ENCODE measurements at regions not wholly inside any gene's neighbourhood (a gene's known extent, or its start where the extent isn't known, plus 50 kb on each side); places are given as distances from the start of the nearest gene placed in this dataset.

GRCh38 chr9:551986-552929, 289.2 kb upstream of the DMRT1 start:
- no peak for DNase-seq

DNA sequence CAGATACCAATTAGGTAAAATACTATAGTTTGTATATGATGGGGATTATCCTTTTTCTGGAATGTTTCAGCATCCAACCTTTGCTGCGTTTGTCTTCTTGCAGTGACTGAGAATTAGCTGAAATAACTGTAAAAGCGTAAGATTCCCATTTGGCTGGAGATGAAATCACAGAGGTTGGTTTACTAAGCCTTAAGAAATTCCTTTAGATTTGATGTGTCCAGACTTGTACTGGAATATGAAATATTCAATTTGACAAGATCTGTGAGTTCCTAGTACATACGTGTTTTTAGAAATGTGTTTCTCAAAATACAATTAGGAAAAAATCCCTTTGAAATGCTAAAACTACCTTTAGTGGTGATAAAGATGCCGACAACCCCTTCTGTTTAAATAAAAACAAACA, 286.0 kb upstream of the DMRT1 start:
- no peak for DNase-seq

DNA sequence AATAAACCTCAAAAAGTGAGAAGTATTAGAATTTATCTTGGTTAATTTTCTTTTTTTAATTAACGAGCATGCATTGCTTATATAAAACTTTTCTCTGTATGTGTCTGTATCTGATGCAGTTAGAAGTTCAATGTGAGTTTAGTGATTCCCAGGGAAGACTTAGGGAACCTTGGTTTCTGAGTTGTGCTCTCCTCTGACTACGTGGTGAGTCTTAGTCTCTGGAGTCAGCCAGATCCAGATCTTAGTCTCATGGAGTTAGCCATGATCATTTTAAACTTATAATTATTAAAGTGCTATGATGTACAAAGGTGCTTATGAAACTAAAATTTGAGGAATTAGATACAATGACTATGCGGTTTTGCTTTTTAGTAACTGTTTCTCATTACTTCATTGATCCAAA, 285.3 kb upstream of the DMRT1 start:
- DNase-seq: no peak

- DNase-seq: no peak
Measured at GRCh38 chr9:556675-557074, 284.8 kb upstream of the DMRT1 start.

- DNase-seq: no peak
Measured at GRCh38 chr9:557601-558201, 283.8 kb upstream of the DMRT1 start.

- DNase-seq: no peak
Measured at GRCh38 chr9:561427-561826, 280.1 kb upstream of the DMRT1 start.

- DNase-seq: no peak
Measured at GRCh38 chr9:563200-563599, 278.3 kb upstream of the DMRT1 start.

- DNase-seq: no peak
Measured at GRCh38 chr9:565528-565927, 276.0 kb upstream of the DMRT1 start.

- no peak for DNase-seq
Measured at GRCh38 chr9:567128-567746, 274.3 kb upstream of the DMRT1 start.

DNA sequence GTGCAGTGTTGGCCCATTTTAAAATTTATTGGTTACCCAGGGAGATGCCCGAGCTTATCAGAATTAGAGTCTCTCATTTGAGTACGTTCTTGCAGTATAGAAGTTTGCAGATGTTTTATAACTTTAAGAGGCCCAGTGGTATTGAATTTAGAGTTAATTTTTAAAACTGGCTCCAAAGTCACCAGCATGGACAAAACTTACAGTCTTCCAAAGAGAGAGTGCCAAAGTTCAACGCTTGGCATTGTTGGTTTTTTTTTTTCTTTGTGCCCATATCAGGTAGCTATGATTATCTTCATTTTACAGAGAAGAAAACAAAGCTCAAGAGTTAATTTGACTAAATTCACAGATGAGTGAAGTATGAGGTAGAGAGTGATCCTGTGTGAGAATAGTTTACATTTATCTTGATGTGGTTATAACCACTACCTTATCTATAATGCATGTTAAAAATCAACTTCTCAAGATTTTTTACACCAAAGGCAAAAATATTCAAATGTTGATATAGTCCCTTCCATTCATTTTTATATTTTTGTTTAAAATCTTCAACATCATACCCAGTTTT, 273.7 kb upstream of the DMRT1 start:
- DNase-seq: no peak

GRCh38 chr9:569296-569695, 272.2 kb upstream of the DMRT1 start:
- no peak for DNase-seq

DNA sequence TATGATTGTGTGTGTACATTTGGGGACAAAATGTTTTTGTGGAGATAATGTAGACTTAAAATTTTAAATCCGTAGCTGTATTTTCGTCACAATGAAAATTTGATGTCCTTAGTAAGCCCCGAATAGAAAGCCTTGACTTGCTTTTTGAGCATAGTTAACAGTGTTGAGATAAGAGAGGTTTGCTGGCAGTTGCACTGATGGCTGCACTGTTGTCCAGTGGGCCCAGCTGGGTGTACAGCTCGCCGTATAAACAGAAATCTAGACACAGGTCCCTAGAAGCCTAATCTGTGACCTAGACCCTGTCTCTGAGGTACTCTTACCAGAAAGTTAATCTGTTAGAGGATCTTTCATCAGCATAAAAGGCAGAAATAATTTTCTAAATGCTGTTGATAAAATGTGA, 271.3 kb upstream of the DMRT1 start:
- DNase-seq: no peak

- DNase-seq: peak; percentile 32 to 39
Measured at GRCh38 chr9:571066-571465, 270.4 kb upstream of the DMRT1 start.

GRCh38 chr9:571741-572140, 269.8 kb upstream of the DMRT1 start:
- no peak for DNase-seq

GRCh38 chr9:573691-574410, 267.6 kb upstream of the DMRT1 start:
- DNase-seq: no peak

DNA sequence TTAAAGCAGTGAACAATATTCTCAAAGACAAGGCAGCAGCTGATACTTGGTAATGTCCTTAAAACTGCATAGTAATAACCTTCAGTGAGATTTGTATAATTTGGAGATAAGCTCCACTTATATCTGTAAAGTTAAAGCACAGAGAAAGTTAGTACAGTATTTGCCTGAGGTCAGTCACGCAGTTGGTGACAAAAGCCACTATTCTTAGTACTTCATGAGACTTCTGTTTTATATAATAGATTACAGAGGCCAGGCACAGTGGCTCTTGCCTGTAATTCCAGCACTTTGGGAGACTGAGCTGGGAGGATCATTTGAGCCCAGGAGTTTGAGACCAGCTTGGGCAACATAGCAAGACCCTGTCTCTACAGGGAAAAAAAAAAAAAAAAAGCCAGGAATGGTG, 266.4 kb upstream of the DMRT1 start:
- no peak for DNase-seq

DNA sequence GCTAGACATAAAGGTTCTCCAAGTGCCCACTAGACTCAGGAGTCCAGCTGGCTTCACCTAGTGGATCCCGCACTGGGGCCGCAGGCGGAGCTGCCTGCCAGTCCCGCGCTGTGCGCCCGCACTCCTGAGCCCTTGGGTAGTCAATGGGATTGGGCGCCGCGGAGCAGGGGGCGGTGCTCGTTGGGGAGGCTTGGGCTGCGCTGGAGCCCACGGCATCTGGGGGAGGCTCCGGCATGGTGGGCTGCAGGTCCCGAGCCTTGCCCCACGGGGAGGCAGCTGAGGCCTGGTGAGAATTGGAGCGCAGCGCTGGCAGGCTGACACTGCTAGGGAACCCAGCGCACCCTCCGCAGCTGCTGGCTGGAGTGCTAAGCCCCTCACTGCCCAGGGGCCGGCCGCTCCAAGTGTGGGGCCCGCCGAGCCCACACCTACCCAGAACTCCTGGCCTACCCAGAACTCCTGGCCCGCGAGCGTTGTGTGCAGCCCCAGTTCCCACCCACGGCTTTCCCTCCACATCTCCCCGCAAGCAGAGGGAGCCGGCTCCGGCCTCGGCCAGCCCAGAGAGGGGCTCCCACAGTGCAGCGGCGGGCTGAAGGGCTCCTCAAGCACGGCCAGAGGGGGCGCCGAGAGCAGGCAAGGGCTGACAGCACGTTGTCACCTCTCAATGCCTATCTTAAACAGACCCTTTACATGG, 260.7 kb upstream of the DMRT1 start:
- DNase-seq: no peak

DNA sequence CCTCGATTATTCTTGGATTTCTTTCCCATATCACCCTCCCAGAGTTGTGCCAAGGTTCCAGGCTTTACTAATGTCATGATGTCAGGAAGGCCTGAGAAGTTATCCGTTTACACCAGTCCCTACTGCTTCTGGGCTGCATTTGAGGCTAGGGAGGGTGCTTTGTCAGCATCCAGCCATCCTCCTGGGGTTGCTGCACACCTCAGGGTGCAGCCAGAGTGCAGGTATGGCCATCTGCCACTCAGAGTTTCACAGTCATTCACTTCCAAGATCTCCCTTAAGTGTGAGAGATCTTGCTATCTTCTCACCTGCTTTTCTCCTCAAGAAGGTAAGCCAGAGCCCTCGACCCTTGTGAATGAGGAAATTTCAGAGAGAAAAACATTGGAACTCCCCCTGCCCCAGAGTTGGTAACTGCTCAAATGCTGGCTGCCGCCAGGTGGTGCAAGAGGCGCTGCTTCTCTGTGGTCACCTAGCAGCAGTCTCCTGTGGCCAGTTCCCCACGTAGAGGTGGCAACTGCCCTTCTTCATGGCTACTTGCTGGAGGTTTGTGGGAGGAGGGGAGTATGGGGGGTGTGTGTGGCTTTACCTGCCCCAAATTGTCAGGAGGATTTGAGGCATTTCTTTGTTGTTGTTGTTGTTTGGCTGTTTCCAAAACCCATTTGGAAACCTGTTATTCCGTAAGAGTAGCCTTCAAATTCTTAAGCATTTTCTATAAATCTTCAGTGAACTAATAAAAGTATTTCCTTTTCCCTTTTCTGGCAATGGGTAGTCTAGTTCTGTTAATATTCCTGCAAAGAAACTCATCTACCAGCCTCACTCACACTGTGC, 259.6 kb upstream of the DMRT1 start:
- no peak for DNase-seq

DNA sequence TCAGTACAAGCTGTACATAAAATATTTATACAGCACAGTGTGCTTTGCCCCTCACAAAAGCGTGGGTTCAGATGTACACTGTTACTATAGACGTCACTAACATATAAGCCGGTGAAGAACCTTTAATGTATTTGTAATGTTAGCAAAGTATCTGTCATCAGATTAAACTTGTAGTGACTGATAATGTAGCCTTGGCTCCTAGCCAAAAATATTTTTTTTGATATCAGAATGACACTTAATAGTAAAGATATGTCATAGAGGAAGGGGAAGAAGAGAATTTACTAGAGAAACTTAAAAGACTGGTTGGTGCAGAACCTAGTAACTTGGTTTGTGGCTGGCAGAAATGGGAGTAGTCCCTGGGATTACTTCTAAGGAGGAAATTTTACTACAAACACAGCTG, 258.7 kb upstream of the DMRT1 start:
- no peak for DNase-seq

GRCh38 chr9:587527-587926, 254.0 kb upstream of the DMRT1 start:
- DNase-seq: no peak

DNA sequence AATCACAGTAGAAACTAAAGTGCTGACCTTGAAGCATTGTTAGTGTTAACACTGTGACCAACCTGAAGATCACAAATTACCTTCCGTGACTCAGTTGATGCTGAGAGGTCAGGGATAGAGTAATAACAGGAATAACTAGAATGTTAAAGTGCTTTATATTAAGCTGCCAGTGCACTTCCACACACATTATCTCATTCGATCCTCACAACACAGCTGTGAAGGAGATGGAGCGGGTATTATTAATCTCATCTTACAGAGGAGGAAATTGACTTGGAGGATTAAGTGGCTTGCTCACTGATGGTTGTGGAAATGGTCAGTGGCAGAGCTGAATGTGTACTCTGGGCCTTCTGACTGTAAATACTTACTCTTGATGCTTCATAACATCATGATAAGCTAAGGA, 252.5 kb upstream of the DMRT1 start:
- DNase-seq: no peak

DNA sequence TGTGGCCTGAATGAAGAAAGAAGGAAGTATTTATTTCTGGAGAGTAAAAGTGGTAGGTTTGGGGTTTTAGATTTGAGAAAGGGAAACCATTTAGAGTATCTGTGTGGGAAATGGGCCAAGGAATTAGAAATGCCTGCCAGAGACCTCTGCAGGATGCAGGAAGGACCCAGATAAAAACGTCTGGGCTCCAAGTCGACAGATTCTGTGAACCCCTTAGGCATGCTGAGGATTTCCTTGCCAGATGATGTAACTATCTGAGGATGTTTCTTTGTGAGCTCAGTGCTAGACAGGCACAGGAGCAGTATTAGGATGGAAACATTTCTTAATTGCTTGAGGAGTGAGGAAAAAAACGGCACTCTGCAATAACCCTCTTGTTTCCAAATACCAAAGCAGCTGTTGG, 251.8 kb upstream of the DMRT1 start:
- no peak for DNase-seq

Measured in NCI-H1930 (cell line).